CD4-positive, alpha-beta memory T cell (primary cell): ENCODE measurements at regions not wholly inside any gene's neighbourhood (a gene's known extent, or its start where the extent isn't known, plus 50 kb on each side); places are given as distances from the start of the nearest gene placed in this dataset.

Experiments used
- CTCF ChIA-PET: fragments of 350-600 bp; sonication (Branson Sonifier 250); formaldehyde crosslinking; loops from one replicate; lab custom pipeline; 2021; ENCODE audit warnings: inconsistent platforms; ENCODE audit not compliant: partially characterized antibody; lab: Charles Lee
- POLR2A ChIA-PET: fragments of 350-600 bp; sonication (Branson Sonifier 250); formaldehyde crosslinking; loops from one replicate; lab custom pipeline; 2021; ENCODE audit not compliant: partially characterized antibody; lab: Charles Lee
- DNase-seq, 5 donors: peaks; one replicate each; pipeline versions ENCODE4 v3.0.0 to v3.0.0-alpha.2; 2020 to 2022; ENCODE audit warnings: mixed read lengths in 1 of 5
- H3K27ac ChIP-seq: one replicate; pipeline ENCODE4 v1.7.0; 2013; ENCODE audit warnings: low read depth, low read length
- H3K27me3 ChIP-seq: 2 replicates; pipeline ENCODE4 v1.7.0; 2013; ENCODE audit warnings: mild to moderate bottlenecking, low read length, moderate library complexity; ENCODE audit not compliant: insufficient read depth
- H3K36me3 ChIP-seq: 2 replicates; pipeline ENCODE4 v1.7.0; 2013; ENCODE audit warnings: mild to moderate bottlenecking, low read length, moderate library complexity; ENCODE audit not compliant: insufficient read depth
- H3K4me1 ChIP-seq: 2 replicates; pipeline ENCODE4 v1.7.0; 2013; ENCODE audit warnings: mild to moderate bottlenecking, low read length, moderate library complexity; ENCODE audit not compliant: insufficient read depth
- H3K4me3 ChIP-seq, 2 donors: one replicate each; pipeline ENCODE4 v1.7.0; 2013; ENCODE audit warnings: low read length in 2 of 2, mild to moderate bottlenecking in 1 of 2
- H3K9me3 ChIP-seq, 2 donors: one replicate each; pipeline ENCODE4 v1.7.0; 2013; ENCODE audit warnings: low read length in 2 of 2, control low read depth in 1 of 2; ENCODE audit not compliant: control insufficient read depth in 1 of 2
- H3K27ac Mint-ChIP-seq, 7 donors: one replicate each; pipeline ENCODE4 v1.8.0; 2020 to 2021; ENCODE audit warnings: mixed read lengths in 7 of 7, mild to moderate bottlenecking in 6 of 7, inconsistent platforms in 3 of 7, moderate library complexity in 3 of 7
- H3K27me3 Mint-ChIP-seq, 2 donors: one replicate each; pipeline ENCODE4 v1.8.0; 2020 to 2021; ENCODE audit warnings: mixed read lengths in 2 of 2
- H3K36me3 Mint-ChIP-seq, 2 donors: one replicate each; pipeline ENCODE4 v1.8.0; 2020 to 2021; ENCODE audit warnings: mixed read lengths in 2 of 2, inconsistent platforms in 1 of 2, mild to moderate bottlenecking in 1 of 2
- H3K4me1 Mint-ChIP-seq, 4 donors: one replicate each; pipeline ENCODE4 v1.8.0; 2020 to 2021; ENCODE audit warnings: mixed read lengths in 4 of 4, mild to moderate bottlenecking in 1 of 4
- H3K4me3 Mint-ChIP-seq, 8 donors: one replicate each; pipeline ENCODE4 v1.8.0; 2020 to 2021; ENCODE audit warnings: mixed read lengths in 8 of 8, mild to moderate bottlenecking in 7 of 8, moderate library complexity in 6 of 8, inconsistent platforms in 3 of 8
- H3K9me3 Mint-ChIP-seq, 8 donors: one replicate each; pipeline ENCODE4 v1.8.0; 2020 to 2021; ENCODE audit warnings: mixed read lengths in 8 of 8, mild to moderate bottlenecking in 5 of 8, inconsistent platforms in 3 of 8, moderate library complexity in 1 of 8
- intact Hi-C: fragments of 100-400 bp; cut with micrococcal nuclease; formaldehyde crosslinking; loops from one replicate; pipeline ENCODE4 v1.15.1; 2023

- Histone ChIP-seq H3K27me3 (no peaks in the 10 kb centered on the region), H3K27ac (no peak overlapping the region), H3K4me3 (no peak overlapping the region), H3K4me1 (no peaks in the 10 kb centered on the region), H3K9me3 (no peaks in the 10 kb centered on the region), H3K36me3 (no peaks in the 10 kb centered on the region)
- Mint-ChIP-seq H3K36me3 (no peaks in the 10 kb centered on the region), H3K27me3 (peaks cover 0 to 1% of the 10 kb centered on the region in 2 donors), H3K4me1 (no peaks in the 10 kb centered on the region), H3K27ac (no peak overlapping the region), H3K9me3 (peaks cover 0 to 24% (median 12%) of the 10 kb centered on the region in 8 donors), H3K4me3 (no peak overlapping the region)
- ChIA-PET CTCF (no interaction called here), POLR2A (no interaction called here)
- no peak for DNase-seq
- intact Hi-C loops, result no loop called here
These were observed 110.6 kb upstream of the NANOGP8 start for GRCh38 chr15:35195649-35196048.

DNA sequence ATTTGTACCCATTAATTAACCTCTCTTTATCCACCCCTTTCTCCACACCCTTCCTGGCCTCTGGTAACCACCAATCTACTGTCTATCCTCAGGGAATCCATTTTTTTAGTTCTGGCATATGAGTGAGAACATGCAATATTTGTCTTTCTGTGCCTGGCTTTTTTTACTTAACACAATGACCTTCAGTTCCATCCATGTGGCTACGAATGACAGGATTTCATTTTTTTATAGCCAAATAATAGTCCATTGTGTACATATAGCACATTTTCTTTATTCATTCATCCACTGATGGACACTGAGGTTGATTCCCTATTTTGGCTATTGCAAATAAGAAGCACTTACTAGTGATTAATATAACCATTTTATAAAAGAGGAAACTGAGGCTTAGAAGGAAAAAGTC lies 109.9 kb upstream of the NANOGP8 start:
- Histone ChIP-seq H3K27me3 (no peaks in the 10 kb centered on the region), H3K4me3 (no peak overlapping the region), H3K36me3 (no peaks in the 10 kb centered on the region), H3K4me1 (no peaks in the 10 kb centered on the region), H3K27ac (no peak overlapping the region), H3K9me3 (no peaks in the 10 kb centered on the region)
- no peak for DNase-seq
- no peak overlapping the region for H3K27ac Mint-ChIP-seq
- no peaks in the 10 kb centered on the region for H3K4me1 Mint-ChIP-seq
- intact Hi-C loops, result no loop called here
- H3K27me3 Mint-ChIP-seq, result peaks cover 0 to 1% of the 10 kb centered on the region in 2 donors
- ChIA-PET POLR2A (no interaction called here), CTCF (no interaction called here)
- H3K4me3 Mint-ChIP-seq, result no peak overlapping the region
- peaks cover 0 to 27% (median 17%) of the 10 kb centered on the region in 8 donors for H3K9me3 Mint-ChIP-seq
- H3K36me3 Mint-ChIP-seq, result no peaks in the 10 kb centered on the region

DNA sequence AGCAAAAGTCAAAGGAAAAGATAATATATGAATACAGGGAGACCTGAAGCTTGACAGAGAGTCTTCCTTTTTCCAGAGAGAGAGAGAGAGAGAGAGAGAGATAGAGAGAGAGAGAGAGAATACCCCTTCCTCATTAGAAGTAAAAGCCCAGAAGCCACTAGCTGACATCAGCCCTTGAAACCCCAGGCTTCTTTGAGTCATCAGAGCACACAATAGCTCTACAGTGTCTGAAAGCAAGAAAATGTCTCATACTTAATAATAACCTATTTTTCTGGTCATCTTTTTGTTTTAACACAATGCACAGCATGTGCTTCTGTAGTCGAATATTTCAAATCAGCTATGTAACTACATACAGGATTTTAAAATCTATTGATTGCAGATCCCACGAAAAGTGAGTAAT lies 109.2 kb upstream of the NANOGP8 start:
- no peaks in the 10 kb centered on the region for H3K36me3 ChIP-seq
- H3K4me1 ChIP-seq, result no peaks in the 10 kb centered on the region
- no peak for DNase-seq
- intact Hi-C loops, result no loop called here
- CTCF ChIA-PET, result no interaction called here
- no peaks in the 10 kb centered on the region for H3K36me3 Mint-ChIP-seq
- H3K9me3 Mint-ChIP-seq, result peaks cover 0 to 32% (median 22%) of the 10 kb centered on the region in 8 donors
- POLR2A ChIA-PET, result no interaction called here
- peaks cover 0 to 1% of the 10 kb centered on the region in 2 donors for H3K27me3 Mint-ChIP-seq
- H3K4me3 Mint-ChIP-seq, result no peak overlapping the region
- H3K4me1 Mint-ChIP-seq, result no peaks in the 10 kb centered on the region
- H3K27ac ChIP-seq, result no peak overlapping the region
- H3K27me3 ChIP-seq, result no peaks in the 10 kb centered on the region
- H3K9me3 ChIP-seq, result no peaks in the 10 kb centered on the region
- no peak overlapping the region for H3K27ac Mint-ChIP-seq
- no peak overlapping the region for H3K4me3 ChIP-seq

GRCh38 chr15:35191783-35192182 lies 106.7 kb upstream of the NANOGP8 start:
- H3K27ac Mint-ChIP-seq, result no peak overlapping the region
- no peaks in the 10 kb centered on the region for H3K36me3 Mint-ChIP-seq
- intact Hi-C loops, result no loop called here
- Histone ChIP-seq H3K4me1 (no peaks in the 10 kb centered on the region), H3K27ac (no peak overlapping the region), H3K9me3 (no peaks in the 10 kb centered on the region), H3K27me3 (no peaks in the 10 kb centered on the region), H3K4me3 (no peak overlapping the region), H3K36me3 (no peaks in the 10 kb centered on the region)
- peaks cover 0 to 1% of the 10 kb centered on the region in 2 donors for H3K27me3 Mint-ChIP-seq
- ChIA-PET POLR2A (no interaction called here), CTCF (interaction anchor here (1.0 kb wide), 1 partner anchor 9 kb away, joined by 3 read pairs; no protein-coding TSS in a partner anchor)
- no peaks in the 10 kb centered on the region for H3K4me1 Mint-ChIP-seq
- H3K4me3 Mint-ChIP-seq, result no peak overlapping the region
- no peak for DNase-seq
- H3K9me3 Mint-ChIP-seq, result peaks cover 2 to 32% (median 22%) of the 10 kb centered on the region in 8 donors

GRCh38 chr15:35186346-35186745 lies 101.3 kb upstream of the NANOGP8 start:
- Mint-ChIP-seq H3K27me3 (no peaks in the 10 kb centered on the region), H3K4me1 (no peaks in the 10 kb centered on the region), H3K36me3 (no peaks in the 10 kb centered on the region), H3K9me3 (peaks cover 2 to 18% (median 13%) of the 10 kb centered on the region in 8 donors), H3K27ac (no peak overlapping the region), H3K4me3 (no peak overlapping the region)
- Histone ChIP-seq H3K9me3 (no peaks in the 10 kb centered on the region), H3K27ac (no peak overlapping the region), H3K36me3 (no peaks in the 10 kb centered on the region), H3K4me1 (no peaks in the 10 kb centered on the region), H3K27me3 (no peaks in the 10 kb centered on the region), H3K4me3 (no peak overlapping the region)
- ChIA-PET CTCF (no interaction called here), POLR2A (no interaction called here)
- DNase-seq, result no peak
- intact Hi-C loops, result no loop called here

GRCh38 chr15:35184646-35185045 lies 99.6 kb upstream of the NANOGP8 start:
- Histone ChIP-seq H3K27me3 (no peaks in the 10 kb centered on the region), H3K4me3 (no peak overlapping the region), H3K4me1 (no peaks in the 10 kb centered on the region), H3K27ac (no peak overlapping the region), H3K9me3 (no peaks in the 10 kb centered on the region), H3K36me3 (no peaks in the 10 kb centered on the region)
- H3K9me3 Mint-ChIP-seq, result peaks cover 0 to 3% (median 1%) of the 10 kb centered on the region in 8 donors
- DNase-seq, result no peak
- no peaks in the 10 kb centered on the region for H3K4me1 Mint-ChIP-seq
- POLR2A ChIA-PET, result no interaction called here
- no peaks in the 10 kb centered on the region for H3K27me3 Mint-ChIP-seq
- CTCF ChIA-PET, result no interaction called here
- no peaks in the 10 kb centered on the region for H3K36me3 Mint-ChIP-seq
- H3K4me3 Mint-ChIP-seq, result no peak overlapping the region
- intact Hi-C loops, result no loop called here
- H3K27ac Mint-ChIP-seq, result no peak overlapping the region

DNA sequence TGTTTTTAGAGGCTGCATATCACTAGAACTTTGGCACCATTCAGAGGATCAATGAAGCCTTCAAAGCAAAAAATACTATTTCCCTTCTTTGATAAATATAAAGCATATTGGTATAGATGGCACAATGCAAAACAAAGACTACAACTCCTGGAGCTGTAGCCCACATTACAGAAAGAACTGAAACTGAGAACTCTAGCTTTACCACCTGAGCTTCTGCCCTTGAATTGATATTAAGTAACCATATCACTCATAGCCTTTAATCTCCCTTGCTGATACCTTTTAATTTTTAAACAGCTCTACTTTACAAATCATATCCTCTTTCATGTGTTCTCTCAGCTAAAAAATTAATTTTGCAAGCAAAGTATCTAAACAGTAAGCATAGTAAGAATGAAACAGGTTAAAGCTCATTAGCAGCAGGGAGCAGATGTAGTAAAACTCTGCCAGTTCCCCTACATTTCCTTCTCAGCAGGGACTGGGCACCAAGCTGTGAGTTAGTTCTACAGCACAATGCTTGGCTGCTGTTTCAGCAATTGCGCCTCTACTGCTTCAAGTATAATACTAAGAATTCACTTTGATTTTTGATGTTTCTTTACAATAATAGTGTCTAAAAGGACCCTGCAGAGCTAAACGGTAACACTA lies 97.9 kb upstream of the NANOGP8 start:
- Mint-ChIP-seq H3K4me1 (no peaks in the 10 kb centered on the region), H3K27ac (no peak overlapping the region), H3K27me3 (no peaks in the 10 kb centered on the region), H3K4me3 (no peak overlapping the region), H3K9me3 (peaks cover 0 to 3% (median 0%) of the 10 kb centered on the region in 8 donors), H3K36me3 (no peaks in the 10 kb centered on the region)
- no peak overlapping the region for H3K27ac ChIP-seq
- no peaks in the 10 kb centered on the region for H3K36me3 ChIP-seq
- H3K27me3 ChIP-seq, result no peaks in the 10 kb centered on the region
- ChIA-PET CTCF (interaction anchor here (1.3 kb wide), 1 partner anchor 9 kb away, joined by 3 read pairs; no protein-coding TSS in a partner anchor), POLR2A (no interaction called here)
- intact Hi-C loops, result no loop called here
- H3K9me3 ChIP-seq, result no peaks in the 10 kb centered on the region
- no peak for DNase-seq
- no peak overlapping the region for H3K4me3 ChIP-seq
- no peaks in the 10 kb centered on the region for H3K4me1 ChIP-seq
